ENCODE measurements at regions not wholly inside any gene's neighbourhood (a gene's known extent, or its start where the extent isn't known, plus 50 kb on each side); places are given as distances from the start of the nearest gene placed in this dataset.

- Histone ChIP-seq H3K18ac (ENCODE audit: extremely low read depth, low read length) (no peak overlapping the region), H2BK120ac (replicated peaks; ENCODE audit: low read depth, low read length) (no peak overlapping the region), H2BK20ac (ENCODE audit: low read length) (no peak overlapping the region), H3K27ac (ENCODE audit: low read depth, low read length) (no peak overlapping the region), H3K27me3 (replicated peaks in 1 of 4; ENCODE audit: control insufficient read depth in 3 of 4, extremely low read depth in 1 of 4, insufficient read depth in 3 of 4, low read length in 3 of 4) (no peaks in the 10 kb centered on the region), H3K23me2 (ENCODE audit: low read depth, low read length) (no peaks in the 10 kb centered on the region), H3K9ac (replicated peaks in 1 of 4; ENCODE audit: extremely low read depth in 1 of 4, low read depth in 3 of 4, low read length in 3 of 4) (no peak overlapping the region), H3K23ac (ENCODE audit: insufficient read length) (no peak overlapping the region), H3K4me1 (replicated peaks in 1 of 4; ENCODE audit: control insufficient read depth in 3 of 4, insufficient read depth in 4 of 4, low read length in 3 of 4) (no peaks in the 10 kb centered on the region), H3K4ac (replicated peaks; ENCODE audit: insufficient read length, low read depth, low read length) (no peak overlapping the region), H4K91ac (replicated peaks; ENCODE audit: insufficient read length, low read length) (no peak overlapping the region), H4K5ac (ENCODE audit: insufficient read length, low read depth, low read length) (no peak overlapping the region), H2AK5ac (ENCODE audit: low read depth, low read length) (no peak overlapping the region), H2BK12ac (ENCODE audit: low read depth, low read length) (no peak overlapping the region), H4K20me1 (replicated peaks in 1 of 2; ENCODE audit: control insufficient read depth in 1 of 2, insufficient read depth in 2 of 2, low read length in 2 of 2) (no peaks in the 10 kb centered on the region), H3K14ac (ENCODE audit: insufficient read length) (no peak overlapping the region), H3K36me3 (ENCODE audit: control insufficient read depth in 2 of 4, insufficient read depth in 4 of 4, low read length in 3 of 4) (no peaks in the 10 kb centered on the region), H2BK15ac (ENCODE audit: low read length) (no peak overlapping the region), H3K4me2 (ENCODE audit: insufficient read depth in 1 of 2, low read depth in 2 of 2, low read length in 2 of 2) (no peak overlapping the region), H2AFZ (ENCODE audit: low read length) (no peak overlapping the region), H3K4me3 (ENCODE audit: extremely low read depth in 1 of 4, insufficient read depth in 2 of 4, low read depth in 3 of 4, low read length in 4 of 4) (no peak overlapping the region), H2BK5ac (ENCODE audit: low read depth, low read length) (no peak overlapping the region), H3K9me3 (ENCODE audit: insufficient read depth in 2 of 2, low read depth in 1 of 2, low read length in 1 of 2) (no peaks in the 10 kb centered on the region), H3K79me1 (ENCODE audit: low read depth, low read length) (no peaks in the 10 kb centered on the region), H3K79me2 (ENCODE audit: control insufficient read depth in 1 of 2, insufficient read depth in 2 of 2, low read length in 2 of 2) (no peaks in the 10 kb centered on the region), H4K8ac (ENCODE audit: extremely low read depth, insufficient read depth, low read length) (no peak overlapping the region), H3K56ac (replicated peaks; ENCODE audit: insufficient read length, low read depth, low read length) (no peak overlapping the region)
- ChIA-PET CTCF (ENCODE audit: partially characterized antibody) (no interaction called here), POLR2A (ENCODE audit: partially characterized antibody) (no interaction called here)
- DNase-seq (ENCODE audit: low read depth in 1 of 2, low spot score in 2 of 2) (no peak), FAIRE-seq (no peak)
- 97% methylated on average over 3 of the region's 3 CpGs; no CpG with 5 or more reads in 1 of the 2 experiments for WGBS, 2 experiments (ENCODE audit: extremely low coverage in 1 of 2, insufficient coverage in 1 of 2, insufficient read length in 1 of 2, insufficient replicate concordance in 2 of 2, low coverage in 1 of 2, low lambda C conversion rate in 2 of 2, missing lambda C conversion rate in 1 of 2)
- TF ChIP-seq RNF2 (IDR thresholded peaks at IDR 0.05; ENCODE audit: borderline replicate concordance, low read depth, low read length, missing control alignments, poor library complexity, severe bottlenecking) = no peak
- TF ChIP-seq HDAC6 (IDR thresholded peaks at IDR 0.05; ENCODE audit: low read depth, low read length) = no peak
- no peak for TF ChIP-seq CTBP2 (IDR thresholded peaks at IDR 0.05; ENCODE audit: borderline replicate concordance, insufficient read depth, insufficient read length, low read length)
Observed at GRCh38 chrX:124619710-124620109, 273.3 kb downstream of the SH2D1A start.

All from H1 (cell line).